Upper lobe of left lung (tissue), 6 donors: ENCODE measurements at regions not wholly inside any gene's neighbourhood (a gene's known extent, or its start where the extent isn't known, plus 50 kb on each side); places are given as distances from the start of the nearest gene placed in this dataset.

Experiments used
- ATAC-seq, 2 donors: fragments of 200-7000 bp; cut with Tn5 transposase; one replicate each; pipeline ENCODE4 v1.9.1; 2022; ENCODE audit warnings: mild to moderate bottlenecking in 2 of 2, moderate library complexity in 2 of 2; ENCODE audit not compliant: low FRiP score in 2 of 2
- DNase-seq, 2 donors: peaks; one replicate each; pipeline ENCODE4 v3.0.0-alpha.2; 2019 to 2020
- H3K27ac ChIP-seq, 4 donors: fragments of 200-600 bp; sonication (generic); one replicate each; pipeline ENCODE4 v1.5.1; 2016 to 2019
- H3K27me3 ChIP-seq, 4 donors: fragments of 200-600 bp; sonication (generic); one replicate each; pipeline ENCODE4 v1.5.1; 2017 to 2019
- H3K36me3 ChIP-seq, 4 donors: fragments of 200-600 bp; sonication (generic); one replicate each; pipeline ENCODE4 v1.5.1; 2016 to 2019
- H3K4me1 ChIP-seq, 4 donors: fragments of 200-600 bp; sonication (generic); one replicate each; pipeline ENCODE4 v1.5.1; 2018 to 2019
- H3K4me3 ChIP-seq, 4 donors: fragments of 200-600 bp; sonication (generic); one replicate each; pipeline ENCODE4 v1.5.1; 2017 to 2019; ENCODE audit warnings: mild to moderate bottlenecking in 2 of 4, moderate library complexity in 1 of 4
- H3K9me3 ChIP-seq, 4 donors: fragments of 200-600 bp; sonication (generic); one replicate each; pipeline ENCODE4 v1.5.1; 2018 to 2019
- EP300 ChIP-seq, 4 donors: sonication (generic); formaldehyde crosslinking; IDR thresholded peaks; one replicate each; pipeline ENCODE4 v1.5.1; 2017; ENCODE audit warnings: antibody characterized with exemption in 4 of 4, control low read depth in 2 of 4
- POLR2A ChIP-seq, 4 donors: fragments of 450-650 bp; IDR thresholded peaks; one replicate each; pipeline ENCODE4 v1.5.1; 2016 to 2017; ENCODE audit warnings: antibody characterized with exemption in 4 of 4, mild to moderate bottlenecking in 2 of 4
- POLR2AphosphoS5 ChIP-seq, 2 donors: sonication (generic); formaldehyde crosslinking; IDR thresholded peaks; one replicate each; pipeline ENCODE4 v1.5.1; 2017; ENCODE audit warnings: antibody characterized with exemption in 2 of 2
- WGBS, 2 donors: methylation state at CpG; one replicate each; pipeline ENCODE4 v1.1.5; 2017 to 2018; 5-methylcytosine and 5-hydroxymethylcytosine counted together
- TF ChIP-seq, protein P1 (sequence below), 6 experiments: fragments of 450-650 bp in 4 of 6; fragments of 200-600 bp in 2 of 6; sonication (generic) in 2 of 6; IDR thresholded peaks; one replicate each; pipeline ENCODE4 v1.5.1; 2016 to 2019; ENCODE audit warnings: antibody characterized with exemption in 6 of 6
- donor health status: DM: no; HTN: no; CAD: no; lungs with moderate emphysema.
- donor health status: DM: no; HTN: yes; CAD: no; lungs with severe emphysema.

GRCh38 chr15:77734306-77734705 lies 101.6 kb upstream of the LINGO1 start:
- Histone ChIP-seq H3K4me3 (no peak overlapping the region), H3K9me3 (no peaks in the 10 kb centered on the region), H3K27me3 (no peaks in the 10 kb centered on the region), H3K36me3 (no peaks in the 10 kb centered on the region), H3K4me1 (no peaks in the 10 kb centered on the region), H3K27ac (no peak overlapping the region)
- no peak for DNase-seq
- 80 to 88% methylated on average over 1 to 2 of the region's 2 CpGs for WGBS, 2 donors
- ATAC-seq: no peak
- TF ChIP-seq POLR2AphosphoS5 (IDR thresholded peaks at IDR 0.05) (no peak), POLR2A (IDR thresholded peaks at IDR 0.05) (no peak), EP300 (IDR thresholded peaks at IDR 0.05) (no peak)
- TF ChIP-seq, protein P1, sequence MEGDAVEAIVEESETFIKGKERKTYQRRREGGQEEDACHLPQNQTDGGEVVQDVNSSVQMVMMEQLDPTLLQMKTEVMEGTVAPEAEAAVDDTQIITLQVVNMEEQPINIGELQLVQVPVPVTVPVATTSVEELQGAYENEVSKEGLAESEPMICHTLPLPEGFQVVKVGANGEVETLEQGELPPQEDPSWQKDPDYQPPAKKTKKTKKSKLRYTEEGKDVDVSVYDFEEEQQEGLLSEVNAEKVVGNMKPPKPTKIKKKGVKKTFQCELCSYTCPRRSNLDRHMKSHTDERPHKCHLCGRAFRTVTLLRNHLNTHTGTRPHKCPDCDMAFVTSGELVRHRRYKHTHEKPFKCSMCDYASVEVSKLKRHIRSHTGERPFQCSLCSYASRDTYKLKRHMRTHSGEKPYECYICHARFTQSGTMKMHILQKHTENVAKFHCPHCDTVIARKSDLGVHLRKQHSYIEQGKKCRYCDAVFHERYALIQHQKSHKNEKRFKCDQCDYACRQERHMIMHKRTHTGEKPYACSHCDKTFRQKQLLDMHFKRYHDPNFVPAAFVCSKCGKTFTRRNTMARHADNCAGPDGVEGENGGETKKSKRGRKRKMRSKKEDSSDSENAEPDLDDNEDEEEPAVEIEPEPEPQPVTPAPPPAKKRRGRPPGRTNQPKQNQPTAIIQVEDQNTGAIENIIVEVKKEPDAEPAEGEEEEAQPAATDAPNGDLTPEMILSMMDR (IDR thresholded peaks at IDR 0.05): no peak

DNA sequence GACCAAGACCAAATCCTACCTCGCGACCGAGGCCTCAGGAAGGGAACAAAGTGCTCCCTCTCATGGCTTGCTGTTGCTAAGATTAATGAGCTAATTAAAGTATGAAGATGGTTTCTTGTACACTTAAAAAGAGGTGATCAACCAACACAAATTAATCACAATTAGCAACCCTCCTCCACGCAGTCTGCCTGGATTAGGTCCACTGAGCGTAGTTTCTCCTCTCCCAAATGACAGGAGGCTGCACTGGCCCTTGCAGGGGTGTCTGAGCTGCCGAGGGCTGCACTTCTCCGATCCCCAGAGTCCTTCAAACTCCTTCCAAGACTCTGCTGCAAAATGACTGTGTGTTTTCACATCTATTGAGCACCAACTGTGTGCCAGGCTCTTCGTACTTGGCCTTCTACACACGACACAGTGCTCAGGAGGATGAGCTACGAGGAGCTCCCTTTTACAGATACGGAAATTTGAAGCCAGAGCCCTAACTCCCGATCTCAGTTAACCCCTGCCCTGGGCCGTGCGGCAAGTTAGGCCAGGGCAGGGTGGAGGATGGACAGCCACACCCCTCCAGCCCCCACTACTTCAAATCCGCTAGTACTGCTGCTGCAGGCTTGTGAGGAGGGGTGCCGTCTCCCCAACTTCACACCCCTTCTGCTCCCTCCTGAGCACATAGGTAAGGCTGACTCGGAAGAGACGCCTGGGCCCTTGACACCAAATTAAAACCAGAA lies 101.0 kb upstream of the LINGO1 start:
- Histone ChIP-seq H3K27ac (no peak overlapping the region), H3K9me3 (no peaks in the 10 kb centered on the region), H3K4me1 (no peaks in the 10 kb centered on the region), H3K27me3 (no peaks in the 10 kb centered on the region), H3K4me3 (no peak overlapping the region), H3K36me3 (no peaks in the 10 kb centered on the region)
- ATAC-seq (no peak), DNase-seq (no peak)
- TF ChIP-seq EP300 (IDR thresholded peaks at IDR 0.05) (no peak), POLR2AphosphoS5 (IDR thresholded peaks at IDR 0.05) (no peak), POLR2A (IDR thresholded peaks at IDR 0.05) (no peak)
- TF ChIP-seq, protein P1 (IDR thresholded peaks at IDR 0.05): no peak
- WGBS, 2 donors: 79 to 80% methylated on average over 18 of the region's 18 CpGs

DNA sequence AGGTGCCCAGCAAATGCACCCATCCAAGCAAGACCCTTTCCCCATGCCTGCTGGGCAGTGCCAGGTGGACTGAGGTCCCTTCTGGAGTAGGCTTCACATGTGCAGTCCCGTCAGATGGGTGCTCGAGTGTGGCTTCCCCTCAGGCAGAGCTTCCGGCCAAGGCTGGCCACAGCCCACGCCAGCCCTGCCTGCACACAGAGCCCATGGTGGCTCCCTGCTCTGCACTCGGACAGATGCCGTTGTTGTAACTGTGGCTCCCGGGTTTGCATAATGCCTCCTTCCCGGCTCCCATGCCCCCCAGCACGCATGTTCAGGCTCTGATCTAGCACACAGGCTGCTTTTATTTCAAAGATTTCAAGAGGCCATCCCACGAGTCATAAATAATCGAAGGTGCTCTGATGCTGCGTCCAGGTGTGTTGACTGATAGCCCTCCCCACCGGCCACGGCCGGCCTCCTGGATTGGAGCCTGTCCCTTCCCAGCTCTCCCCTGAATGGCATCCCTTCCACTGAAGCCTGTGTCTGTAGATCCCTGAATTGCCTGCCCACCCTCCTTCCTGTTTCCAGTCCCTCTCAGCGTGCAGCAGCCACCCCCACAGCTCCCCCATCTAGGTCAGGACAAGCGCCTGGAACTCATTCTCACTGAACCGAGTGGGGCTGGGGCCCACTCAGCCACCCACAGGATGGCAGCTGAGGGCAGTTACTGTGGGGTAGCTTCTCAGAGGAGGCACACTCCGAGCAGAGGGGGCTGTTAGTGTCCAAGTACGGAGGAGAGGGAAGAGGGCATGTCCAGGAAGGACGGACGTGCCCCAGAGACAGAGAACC lies 100.0 kb upstream of the LINGO1 start:
- no peaks in the 10 kb centered on the region for H3K4me1 ChIP-seq
- H3K36me3 ChIP-seq: no peaks in the 10 kb centered on the region
- no peaks in the 10 kb centered on the region for H3K27me3 ChIP-seq
- no peak overlapping the region for H3K4me3 ChIP-seq
- H3K9me3 ChIP-seq: no peaks in the 10 kb centered on the region
- no peak for ATAC-seq
- TF ChIP-seq, protein P1 (IDR thresholded peaks at IDR 0.05): no peak
- TF ChIP-seq POLR2A (IDR thresholded peaks at IDR 0.05): no peak
- no peak for TF ChIP-seq POLR2AphosphoS5 (IDR thresholded peaks at IDR 0.05)
- no peak for TF ChIP-seq EP300 (IDR thresholded peaks at IDR 0.05)
- WGBS, 2 donors: 68 to 72% methylated on average over 19 to 22 of the region's 22 CpGs
- H3K27ac ChIP-seq: no peak overlapping the region
- no peak for DNase-seq

DNA sequence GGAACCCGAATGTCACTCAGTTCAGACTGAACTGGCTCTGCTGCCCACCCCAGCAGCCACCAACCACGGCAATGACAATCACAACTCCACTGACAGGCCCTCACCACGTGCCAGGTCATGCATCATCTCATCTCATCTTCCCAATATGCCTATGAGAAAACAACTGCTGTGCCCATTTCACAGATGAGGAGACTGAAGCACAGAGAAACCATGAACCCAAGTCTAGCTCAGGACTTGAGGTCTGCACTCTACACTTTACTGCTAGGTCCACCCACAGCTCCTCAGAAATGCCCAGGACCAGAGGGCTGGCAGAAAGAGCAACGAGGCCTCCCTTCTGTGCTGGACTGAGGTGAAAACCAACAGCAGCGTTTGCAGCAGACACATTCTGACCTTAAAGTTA lies 99.2 kb upstream of the LINGO1 start:
- Histone ChIP-seq H3K36me3 (no peaks in the 10 kb centered on the region), H3K4me1 (no peaks in the 10 kb centered on the region), H3K9me3 (no peaks in the 10 kb centered on the region), H3K27me3 (no peaks in the 10 kb centered on the region), H3K4me3 (no peak overlapping the region), H3K27ac (no peak overlapping the region)
- ATAC-seq: no peak
- 47 to 72% methylated on average over 4 to 5 of the region's 5 CpGs for WGBS, 2 donors
- no peak for DNase-seq
- TF ChIP-seq, protein P1 (IDR thresholded peaks at IDR 0.05): no peak
- no peak for TF ChIP-seq EP300 (IDR thresholded peaks at IDR 0.05)
- TF ChIP-seq POLR2A (IDR thresholded peaks at IDR 0.05): no peak
- TF ChIP-seq POLR2AphosphoS5 (IDR thresholded peaks at IDR 0.05): no peak
